ENCODE measurements at regions not wholly inside any gene's neighbourhood (a gene's known extent, or its start where the extent isn't known, plus 50 kb on each side); places are given as distances from the start of the nearest gene placed in this dataset.

DNA sequence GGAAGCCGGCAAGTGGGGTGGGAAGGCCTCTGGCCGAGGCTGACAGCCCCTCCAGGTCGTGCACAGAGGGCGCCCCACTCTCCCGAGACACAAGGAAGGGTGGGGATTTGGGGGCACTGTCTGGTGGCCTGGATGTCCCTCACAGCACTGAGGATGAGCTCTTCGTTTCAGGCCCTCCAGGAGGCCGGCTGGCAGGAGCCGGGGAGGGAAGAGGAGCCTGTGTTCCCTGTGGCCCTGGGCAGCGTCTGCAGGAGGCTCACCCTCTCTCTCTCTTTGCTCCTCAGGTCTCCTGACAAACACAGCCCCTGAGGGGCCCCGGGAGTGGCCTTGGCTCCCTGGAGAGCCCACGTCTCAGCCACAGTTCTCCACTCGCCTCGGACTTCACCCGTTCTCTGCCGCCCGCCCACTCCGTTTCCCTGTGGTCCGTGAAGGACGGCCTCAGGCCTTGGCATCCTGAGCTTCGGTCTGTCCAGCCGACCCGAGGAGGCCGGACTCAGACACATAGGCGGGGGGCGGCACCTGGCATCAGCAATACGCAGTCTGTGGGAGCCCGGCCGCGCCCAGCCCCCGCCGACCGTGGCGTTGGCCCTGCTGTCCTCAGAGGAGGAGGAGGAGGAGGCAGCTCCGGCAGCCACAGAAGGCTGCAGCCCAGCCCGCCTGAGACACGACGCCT lies 1078.0 kb downstream of the BRD1 start:
- Histone ChIP-seq H3K27ac (replicated peaks) (no peak overlapping the region), H3K27me3 (ENCODE audit: insufficient read depth, poor library complexity, severe bottlenecking) (no peaks in the 10 kb centered on the region), H3K4me3 (replicated peaks; ENCODE audit: insufficient read depth, low read length) (no peak overlapping the region)
- no peak for DNase-seq (ENCODE audit: low read depth in 1 of 2, low spot score in 1 of 2)
- TF ChIP-seq CTCF (IDR thresholded peaks at IDR 0.05; ENCODE audit: insufficient read depth, low read length): no peak

- DNase-seq (ENCODE audit: low read depth in 1 of 2, low spot score in 1 of 2): no peak
- Histone ChIP-seq H3K27ac (replicated peaks) (no peak overlapping the region), H3K27me3 (ENCODE audit: insufficient read depth, poor library complexity, severe bottlenecking) (no peaks in the 10 kb centered on the region), H3K4me3 (replicated peaks; ENCODE audit: insufficient read depth, low read length) (no peak overlapping the region)
- TF ChIP-seq REST (IDR thresholded peaks at IDR 0.05; ENCODE audit: insufficient replicate concordance, low read depth) (no peak), POLR2AphosphoS5 (IDR thresholded peaks at IDR 0.05; ENCODE audit: low read depth) (no peak), GABPA (IDR thresholded peaks at IDR 0.05; ENCODE audit: low read depth) (no peak), SPI1 (IDR thresholded peaks at IDR 0.05; ENCODE audit: borderline replicate concordance, low read depth) (no peak), CTCF (IDR thresholded peaks at IDR 0.05; ENCODE audit: insufficient read depth, low read length) (no peak)
These were observed 1078.7 kb downstream of the BRD1 start for GRCh38 chr22:48748860-48749554.

DNA sequence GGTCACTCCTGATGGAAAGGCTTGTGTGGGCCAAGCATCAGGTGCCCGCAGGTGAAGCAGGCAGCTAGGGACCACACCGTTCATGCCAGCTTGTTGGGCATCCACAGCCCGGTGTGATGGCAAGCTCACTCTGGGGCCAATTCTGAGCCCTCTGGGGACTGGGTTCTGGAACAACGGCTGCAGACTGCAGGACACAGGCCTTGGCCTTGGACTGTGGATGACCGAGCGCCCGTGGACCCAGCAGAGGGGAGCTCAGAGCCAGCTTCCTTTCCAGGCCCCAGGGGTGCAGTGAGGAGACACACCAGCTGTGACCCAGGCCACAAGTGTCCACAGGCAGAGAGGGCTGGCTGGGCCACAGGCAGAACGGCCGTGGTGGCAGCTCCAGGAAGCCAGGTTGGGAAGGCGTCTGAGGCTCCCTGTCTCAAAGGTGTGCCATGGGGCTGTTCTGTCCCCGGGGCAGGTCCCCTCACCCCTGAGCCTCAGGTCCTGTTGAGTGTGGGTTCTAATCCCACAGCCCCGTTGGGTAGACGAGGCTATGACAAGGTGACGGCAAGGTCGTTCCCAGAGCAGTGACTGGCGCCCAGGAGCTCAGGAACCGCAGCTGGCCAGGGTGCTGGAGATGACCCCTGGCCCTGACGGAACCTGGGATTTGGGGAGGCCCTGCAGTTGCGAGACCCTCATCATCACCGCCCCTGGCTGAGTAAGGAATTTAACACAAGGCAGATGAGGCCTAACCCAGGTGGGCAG lies 1079.4 kb downstream of the BRD1 start:
- no peaks in the 10 kb centered on the region for H3K27me3 ChIP-seq (ENCODE audit: insufficient read depth, poor library complexity, severe bottlenecking)
- no peak overlapping the region for H3K27ac ChIP-seq (replicated peaks)
- DNase-seq (ENCODE audit: low read depth in 1 of 2, low spot score in 1 of 2): no peak
- TF ChIP-seq SPI1 (IDR thresholded peaks at IDR 0.05; ENCODE audit: borderline replicate concordance, low read depth): no peak
- TF ChIP-seq REST (IDR thresholded peaks at IDR 0.05; ENCODE audit: insufficient replicate concordance, low read depth): no peak
- no peak for TF ChIP-seq GABPA (IDR thresholded peaks at IDR 0.05; ENCODE audit: low read depth)
- TF ChIP-seq POLR2AphosphoS5 (IDR thresholded peaks at IDR 0.05; ENCODE audit: low read depth): no peak
- TF ChIP-seq CTCF (IDR thresholded peaks at IDR 0.05; ENCODE audit: insufficient read depth, low read length): no peak
- H3K4me3 ChIP-seq (replicated peaks; ENCODE audit: insufficient read depth, low read length): no peak overlapping the region

Data from HL-60 (cell line).